ENCODE measurements at regions not wholly inside any gene's neighbourhood (a gene's known extent, or its start where the extent isn't known, plus 50 kb on each side); places are given as distances from the start of the nearest gene placed in this dataset.
"Not testable (repeated sequence)": the region's sequence is repeated elsewhere in the genome, so short reads cannot be mapped to it uniquely, and the experiment has no call there.

- DNase-seq (ENCODE audit: low read depth), result no peak
These were observed 84.1 kb upstream of the MED13L start for GRCh38 chr12:116361414-116362223.

GRCh38 chr12:116365114-116365513 is 87.6 kb upstream of the MED13L start:
- no peak for DNase-seq (ENCODE audit: low read depth)

- DNase-seq (ENCODE audit: low read depth), result no peak
These were observed 88.3 kb upstream of the MED13L start for GRCh38 chr12:116365606-116366455.

- no peak for DNase-seq (ENCODE audit: low read depth)
These were observed 88.9 kb upstream of the MED13L start for GRCh38 chr12:116366456-116366776.

DNA sequence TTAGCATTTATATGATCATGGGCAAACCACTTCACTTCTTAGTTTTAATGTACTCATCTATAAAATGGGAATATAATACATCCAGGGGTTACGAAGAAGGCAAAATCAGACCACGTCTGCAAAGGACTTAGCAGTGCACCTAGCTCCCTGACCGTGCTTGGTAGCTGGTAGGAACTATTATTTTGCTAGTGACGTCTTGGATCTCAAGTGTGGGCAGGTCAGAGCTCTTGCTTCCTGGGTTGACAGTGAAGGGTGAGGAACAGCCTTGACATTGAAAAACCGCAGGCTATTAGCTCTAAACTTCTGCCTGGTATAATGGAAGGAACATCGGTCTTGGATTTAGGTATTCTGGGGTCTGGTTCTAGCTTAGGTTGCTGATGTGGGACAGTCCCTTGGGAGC is 89.3 kb upstream of the MED13L start:
- DNase-seq (ENCODE audit: low read depth), result no peak

- DNase-seq (ENCODE audit: low read depth), result no peak
These were observed 91.0 kb upstream of the MED13L start for GRCh38 chr12:116368196-116369194.

DNA sequence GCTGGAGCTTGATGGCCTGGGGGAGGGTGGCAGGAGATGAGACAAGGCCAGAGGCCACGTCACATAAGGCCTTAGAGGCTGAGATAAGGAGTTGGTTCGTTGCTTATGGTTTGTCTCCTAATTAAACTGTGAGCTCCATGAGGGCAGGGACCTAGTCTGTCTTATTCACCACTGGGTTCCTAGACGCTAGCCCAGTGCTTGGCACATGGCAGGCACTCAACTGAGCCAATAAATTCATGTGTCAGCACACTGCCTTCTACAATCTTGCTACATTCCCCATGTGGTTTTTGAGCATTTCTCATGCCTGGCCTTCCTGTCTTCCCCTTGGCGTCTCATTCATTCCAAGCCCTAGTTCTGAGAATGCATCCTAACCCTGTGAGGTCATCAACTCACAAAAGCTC is 92.5 kb upstream of the MED13L start:
- DNase-seq (ENCODE audit: low read depth), result no peak

DNA sequence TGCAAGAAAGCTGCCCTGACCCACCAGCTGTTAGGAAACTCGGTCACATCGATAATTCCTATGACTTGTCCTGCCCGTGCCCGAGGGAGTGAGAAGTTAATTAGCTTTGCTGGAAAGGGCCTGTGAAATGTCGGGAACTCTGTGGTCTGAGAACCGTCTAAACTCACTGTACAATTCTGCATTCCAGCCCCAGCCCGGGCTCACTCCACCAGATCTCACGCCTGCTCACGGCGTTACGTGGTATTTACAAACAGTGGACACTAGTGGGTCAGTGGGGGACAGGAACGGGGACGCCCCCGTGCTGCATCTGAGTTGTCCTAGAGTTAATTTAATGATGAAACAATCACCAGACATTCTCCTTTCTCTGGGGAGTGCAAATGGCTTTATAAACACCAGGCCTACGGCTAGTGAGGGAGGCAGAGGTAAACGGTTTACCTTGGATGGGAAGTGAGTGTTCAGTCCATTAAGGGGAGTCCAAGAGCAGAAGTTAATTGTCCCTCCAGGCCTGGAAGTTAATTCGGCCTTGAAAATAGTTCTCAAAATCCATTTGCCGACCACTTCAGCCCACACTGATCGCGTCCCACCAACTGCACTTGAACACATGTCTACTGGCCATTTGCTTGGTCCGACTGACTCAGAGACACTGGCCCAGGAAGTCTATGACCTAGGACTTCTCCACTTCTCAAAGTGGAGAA is 93.5 kb upstream of the MED13L start:
- no peak for DNase-seq (ENCODE audit: low read depth)

DNA sequence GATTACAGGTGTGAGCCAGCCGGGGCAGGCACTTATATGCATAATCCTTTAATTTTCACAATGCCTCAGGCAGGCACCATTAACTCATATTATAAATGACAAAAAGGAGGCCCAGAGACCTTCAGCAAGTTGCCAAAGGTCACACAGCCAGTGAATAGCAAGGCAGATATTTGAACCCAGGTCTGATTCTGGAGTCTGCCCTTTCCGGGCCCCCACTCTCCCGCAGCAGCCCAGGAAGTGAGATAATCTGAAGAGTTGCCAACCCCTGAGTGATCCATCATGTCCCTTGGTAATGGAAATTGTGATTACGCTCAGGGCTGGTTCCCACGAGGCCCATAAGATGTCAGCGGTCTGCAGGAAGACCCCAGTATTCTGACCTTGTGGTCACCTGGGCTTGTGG is 95.3 kb upstream of the MED13L start:
- DNase-seq (ENCODE audit: low read depth), result no peak

DNA sequence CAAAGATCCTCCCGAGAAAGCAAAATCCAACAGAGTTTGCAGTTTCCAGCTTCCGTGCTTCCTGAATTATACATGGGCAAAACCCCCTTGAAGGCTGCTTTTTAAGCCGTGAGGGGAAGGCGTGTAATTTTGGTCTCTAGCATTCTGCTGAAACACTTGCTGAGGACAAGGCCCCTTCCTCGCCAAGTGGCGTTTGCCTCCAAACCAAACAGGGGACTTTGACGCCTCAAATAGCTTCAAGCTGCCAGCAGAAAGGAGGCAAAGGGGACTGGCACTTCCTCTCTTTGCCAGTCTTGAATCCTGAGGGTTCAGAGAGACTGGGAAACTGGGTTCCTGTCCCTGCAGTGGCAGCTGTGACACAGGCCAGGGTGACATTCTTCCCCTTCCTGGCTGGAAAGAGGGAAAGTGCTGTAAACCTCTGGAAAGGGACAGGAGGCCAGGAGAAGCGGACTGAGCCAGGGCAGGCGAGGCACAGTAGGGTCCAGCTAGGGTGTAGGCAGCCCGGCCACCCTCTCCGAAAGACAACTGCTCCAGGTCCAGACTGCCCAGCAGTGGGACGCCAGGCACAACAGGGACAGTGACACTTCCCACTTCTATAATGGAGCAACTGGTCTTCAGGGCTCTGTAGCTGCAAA is 96.2 kb upstream of the MED13L start:
- no peak for DNase-seq (ENCODE audit: low read depth)

GRCh38 chr12:116374207-116374606 is 96.7 kb upstream of the MED13L start:
- no peak for DNase-seq (ENCODE audit: low read depth)

DNA sequence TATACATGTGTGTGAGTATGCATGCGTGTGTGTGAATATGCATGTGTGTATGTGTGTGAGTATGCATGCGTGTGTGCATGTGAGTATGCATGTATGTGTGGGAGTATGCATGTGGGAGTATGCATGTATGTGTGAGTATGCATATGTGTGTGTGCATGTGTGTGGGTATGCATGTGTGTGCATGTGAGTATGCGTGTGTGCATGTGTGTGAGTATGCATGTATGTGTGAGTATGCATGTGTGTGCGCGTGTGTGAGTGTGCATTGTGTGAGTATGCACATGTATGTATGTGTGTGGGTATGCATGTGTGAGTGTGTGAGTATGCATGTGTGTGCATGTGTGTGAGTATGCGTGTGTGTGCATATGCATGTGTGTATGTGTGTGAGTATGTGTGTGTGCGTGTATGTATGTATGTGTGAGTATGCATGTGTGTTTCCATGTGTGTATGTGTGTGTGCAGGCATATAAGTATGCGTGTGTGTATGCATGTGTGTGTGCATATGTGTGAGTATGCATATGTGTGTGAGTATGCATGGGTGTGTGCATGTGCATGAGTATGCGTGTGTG is 97.9 kb upstream of the MED13L start:
- no peak for DNase-seq (ENCODE audit: low read depth)

DNA sequence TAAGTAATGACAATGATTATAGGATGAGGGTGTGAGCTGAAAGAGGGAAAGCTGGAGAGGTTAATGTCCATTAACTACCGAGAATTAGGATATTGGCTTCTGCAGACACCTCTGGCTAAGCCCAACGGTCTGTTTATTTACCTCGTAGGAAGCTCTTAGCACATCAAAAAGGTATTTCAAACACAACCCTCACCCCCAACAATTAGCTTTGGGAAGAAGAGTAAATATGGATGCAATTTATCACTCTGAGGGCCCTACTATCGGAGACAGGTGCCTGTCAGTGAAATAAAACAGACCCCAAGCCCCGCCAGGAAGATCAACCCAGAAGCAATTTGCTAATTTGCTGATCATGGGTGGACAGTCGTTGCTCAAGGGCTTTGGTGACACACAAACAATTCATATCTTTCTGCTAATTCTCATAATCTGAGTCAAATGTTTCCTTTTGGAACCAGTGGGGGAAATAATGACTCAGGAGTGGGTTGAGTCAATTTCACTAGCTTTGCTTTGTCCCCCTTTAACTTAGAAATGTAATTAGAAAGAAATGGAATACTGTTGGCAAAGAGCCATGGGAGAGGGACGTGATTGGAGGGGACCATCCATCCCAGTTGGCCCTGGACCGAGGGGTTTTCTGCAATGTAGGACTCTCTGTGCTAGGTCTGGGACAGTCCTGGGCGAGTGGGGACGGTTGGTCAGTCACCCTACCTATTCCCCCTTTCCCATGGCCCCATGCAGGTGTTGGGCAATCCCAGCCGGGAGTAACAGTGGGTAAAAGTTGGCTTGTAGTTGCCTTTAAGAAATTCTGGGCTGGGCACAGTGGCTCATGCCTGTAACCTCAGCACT is 99.1 kb upstream of the MED13L start:
- DNase-seq (ENCODE audit: low read depth), result no peak

DNA sequence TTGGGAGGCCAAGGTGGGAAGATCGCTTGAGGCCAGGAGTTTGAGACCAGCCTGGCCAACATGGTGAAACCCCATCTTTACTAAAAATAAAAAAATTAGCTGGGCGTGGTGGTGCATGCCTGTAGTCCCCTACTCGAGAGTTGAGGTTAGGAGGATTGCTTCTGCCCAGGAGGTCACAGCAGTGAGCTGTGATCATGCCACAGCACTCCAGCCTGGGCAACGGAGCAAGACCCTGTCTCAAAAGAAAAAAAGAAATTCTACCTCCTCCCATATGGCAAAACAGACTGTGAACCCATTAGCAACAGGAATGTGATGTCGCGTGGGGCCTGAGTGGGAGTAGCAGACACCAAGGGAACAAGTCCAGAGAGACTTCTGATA is 99.7 kb upstream of the MED13L start:
- DNase-seq (ENCODE audit: low read depth), result not testable (repeated sequence)

GRCh38 chr12:116378002-116378401 is 100.5 kb upstream of the MED13L start:
- DNase-seq (ENCODE audit: low read depth), result no peak

DNA sequence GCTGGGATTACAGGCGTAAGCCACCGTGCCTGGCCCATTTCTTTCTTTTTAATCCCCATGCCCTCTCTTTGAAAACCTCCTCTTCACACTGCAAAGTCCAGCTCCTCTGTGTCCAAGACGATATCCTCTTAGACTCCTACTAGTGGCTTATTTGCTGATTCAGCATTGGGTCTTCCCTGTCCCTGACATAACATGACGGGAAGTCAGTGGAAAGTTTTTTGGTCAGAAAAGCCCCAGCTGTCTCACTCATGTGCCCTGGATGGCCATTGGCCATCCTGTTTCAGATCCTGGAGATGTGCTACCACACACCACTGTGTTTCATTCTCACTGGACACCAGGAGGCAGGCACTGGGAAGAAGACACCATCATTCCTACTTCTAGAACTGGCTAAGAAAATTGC is 102.6 kb upstream of the MED13L start:
- no peak for DNase-seq (ENCODE audit: low read depth)

DNA sequence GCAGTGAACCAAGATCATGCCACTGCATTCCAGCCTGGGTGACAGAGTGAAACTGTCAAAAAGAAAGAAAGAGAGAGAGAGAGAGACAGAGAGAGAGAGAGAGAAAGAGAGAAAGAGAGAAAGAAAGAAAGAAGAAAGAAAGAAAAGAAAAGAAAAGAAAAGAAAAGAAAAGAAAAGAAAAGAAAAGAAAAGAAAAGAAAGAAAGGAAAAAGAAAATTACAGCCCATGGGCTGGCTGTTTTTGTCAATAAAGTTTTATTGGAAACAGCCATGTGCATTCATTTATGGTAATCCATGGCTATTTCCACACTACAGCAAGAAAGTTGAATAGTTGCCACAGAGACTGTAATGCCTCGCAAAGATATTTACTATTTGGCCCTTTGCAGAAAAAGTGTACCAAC is 103.2 kb upstream of the MED13L start:
- not testable (repeated sequence) for DNase-seq (ENCODE audit: low read depth)

- DNase-seq (ENCODE audit: low read depth), result no peak
These were observed 103.8 kb upstream of the MED13L start for GRCh38 chr12:116381240-116381743.
